GM12874 (cell line): ENCODE measurements at regions not wholly inside any gene's neighbourhood (a gene's known extent, or its start where the extent isn't known, plus 50 kb on each side); places are given as distances from the start of the nearest gene placed in this dataset.

ENCODE experiments used
- TF ChIP-seq, protein P1 (sequence below): IDR thresholded peaks from 2 replicates; pipeline ENCODE4 v1.5.1; 2011; ENCODE audit warnings: low read depth, mild to moderate bottlenecking, control low read depth, low read length, moderate library complexity; ENCODE audit not compliant: insufficient read depth

DNA sequence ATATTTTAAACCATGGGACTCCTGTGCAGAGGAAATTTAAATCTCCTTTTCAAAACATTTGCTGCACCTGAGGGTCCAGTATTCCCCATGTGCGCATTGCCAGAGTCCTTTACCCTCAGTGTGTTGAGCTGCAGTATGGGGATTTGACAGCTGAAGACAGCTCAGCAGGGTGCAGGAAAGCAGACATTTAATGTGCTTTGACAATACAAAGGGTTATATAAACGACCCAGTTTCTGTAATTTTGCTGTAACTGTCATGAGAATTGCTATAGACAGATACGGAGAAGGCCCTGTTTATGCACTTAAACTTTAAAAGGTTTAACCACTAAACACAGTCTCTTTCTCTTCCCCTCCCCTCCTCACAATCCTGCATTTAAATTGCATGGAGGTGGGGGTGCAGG lies 393.4 kb downstream of the MID1IP1 start:
- TF ChIP-seq, protein P1, sequence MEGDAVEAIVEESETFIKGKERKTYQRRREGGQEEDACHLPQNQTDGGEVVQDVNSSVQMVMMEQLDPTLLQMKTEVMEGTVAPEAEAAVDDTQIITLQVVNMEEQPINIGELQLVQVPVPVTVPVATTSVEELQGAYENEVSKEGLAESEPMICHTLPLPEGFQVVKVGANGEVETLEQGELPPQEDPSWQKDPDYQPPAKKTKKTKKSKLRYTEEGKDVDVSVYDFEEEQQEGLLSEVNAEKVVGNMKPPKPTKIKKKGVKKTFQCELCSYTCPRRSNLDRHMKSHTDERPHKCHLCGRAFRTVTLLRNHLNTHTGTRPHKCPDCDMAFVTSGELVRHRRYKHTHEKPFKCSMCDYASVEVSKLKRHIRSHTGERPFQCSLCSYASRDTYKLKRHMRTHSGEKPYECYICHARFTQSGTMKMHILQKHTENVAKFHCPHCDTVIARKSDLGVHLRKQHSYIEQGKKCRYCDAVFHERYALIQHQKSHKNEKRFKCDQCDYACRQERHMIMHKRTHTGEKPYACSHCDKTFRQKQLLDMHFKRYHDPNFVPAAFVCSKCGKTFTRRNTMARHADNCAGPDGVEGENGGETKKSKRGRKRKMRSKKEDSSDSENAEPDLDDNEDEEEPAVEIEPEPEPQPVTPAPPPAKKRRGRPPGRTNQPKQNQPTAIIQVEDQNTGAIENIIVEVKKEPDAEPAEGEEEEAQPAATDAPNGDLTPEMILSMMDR = no peak

DNA sequence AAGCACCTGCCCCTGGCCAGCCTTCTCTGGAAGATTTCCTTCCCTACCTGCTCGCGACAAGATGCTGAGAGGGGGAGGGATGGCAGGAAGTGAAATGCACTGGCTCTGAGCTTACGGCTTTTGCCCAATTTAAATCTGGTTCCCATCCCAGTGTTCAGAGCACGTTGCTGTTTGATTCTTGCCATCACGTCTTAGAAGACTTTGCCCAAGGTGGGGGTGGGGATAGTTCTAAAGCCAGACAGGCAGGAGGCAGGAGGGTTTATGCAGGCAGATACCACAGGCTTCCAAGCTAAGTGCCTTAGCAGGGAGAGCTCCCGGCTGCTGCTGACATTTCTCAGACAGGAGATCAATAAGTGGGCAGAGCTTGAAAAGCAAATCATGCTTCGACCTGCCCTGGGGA lies 393.9 kb downstream of the MID1IP1 start:
- TF ChIP-seq, protein P1 = no peak

DNA sequence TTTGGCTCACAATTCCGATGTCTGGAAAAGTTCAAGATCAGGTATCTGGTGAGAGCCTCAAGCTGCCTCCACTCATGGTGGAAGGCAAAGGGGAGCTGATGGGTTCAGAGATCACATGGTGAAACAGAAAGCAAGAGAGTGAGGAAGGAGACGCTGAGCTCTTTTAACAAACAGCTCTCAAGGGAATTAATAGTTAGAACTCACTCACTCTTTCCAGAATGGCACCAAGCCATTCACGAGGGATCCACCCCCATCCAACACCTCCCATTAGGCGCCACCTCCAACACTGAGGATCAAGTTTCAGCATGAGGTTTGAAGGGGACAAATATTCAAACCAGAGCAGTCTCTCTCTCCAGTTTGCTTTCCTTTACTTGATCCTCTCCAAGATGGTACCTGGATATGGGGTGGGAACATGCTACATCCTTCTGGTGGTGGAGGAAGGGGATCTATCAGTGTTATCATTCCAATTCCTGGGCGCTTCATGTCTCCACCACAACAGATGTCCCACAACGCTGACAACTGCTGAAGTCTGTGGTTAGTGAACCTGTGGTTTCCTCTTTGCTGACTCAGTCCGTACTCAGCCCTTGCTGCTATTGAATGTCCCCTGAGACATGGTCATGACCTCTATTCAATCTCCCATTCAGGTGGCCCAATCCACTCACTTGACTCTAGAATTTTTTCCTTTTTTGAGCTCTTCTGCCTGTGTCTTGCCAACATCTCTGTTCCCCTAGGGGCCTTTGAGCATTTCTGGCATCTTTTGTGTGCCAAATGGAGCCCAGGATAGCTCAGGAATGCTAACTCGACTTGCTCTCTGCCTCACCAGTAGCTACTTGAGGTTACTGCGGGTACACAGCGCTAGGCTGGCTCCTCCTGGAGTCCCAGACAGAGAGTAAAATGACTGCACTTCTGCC lies 395.2 kb downstream of the MID1IP1 start:
- TF ChIP-seq, protein P1 = no peak

DNA sequence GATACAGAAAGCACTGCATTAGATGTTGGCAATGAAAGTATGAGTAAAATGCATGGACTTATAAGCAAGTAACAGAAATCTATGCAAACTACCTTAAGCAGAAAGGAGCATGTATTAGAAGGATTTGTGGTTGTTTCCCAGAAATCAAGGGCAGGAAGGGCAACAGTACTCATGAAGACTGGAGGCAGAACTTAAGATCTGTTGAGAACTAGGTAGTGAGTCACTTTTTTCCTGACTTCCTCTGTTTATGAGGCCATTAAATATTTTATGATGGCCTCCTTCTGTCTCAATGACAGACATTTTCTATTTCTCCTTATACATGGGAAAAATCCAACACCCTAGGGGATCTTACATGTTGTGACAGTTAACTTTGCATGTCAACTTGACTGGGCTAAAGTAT lies 398.2 kb downstream of the MID1IP1 start:
- TF ChIP-seq, protein P1 = no peak

DNA sequence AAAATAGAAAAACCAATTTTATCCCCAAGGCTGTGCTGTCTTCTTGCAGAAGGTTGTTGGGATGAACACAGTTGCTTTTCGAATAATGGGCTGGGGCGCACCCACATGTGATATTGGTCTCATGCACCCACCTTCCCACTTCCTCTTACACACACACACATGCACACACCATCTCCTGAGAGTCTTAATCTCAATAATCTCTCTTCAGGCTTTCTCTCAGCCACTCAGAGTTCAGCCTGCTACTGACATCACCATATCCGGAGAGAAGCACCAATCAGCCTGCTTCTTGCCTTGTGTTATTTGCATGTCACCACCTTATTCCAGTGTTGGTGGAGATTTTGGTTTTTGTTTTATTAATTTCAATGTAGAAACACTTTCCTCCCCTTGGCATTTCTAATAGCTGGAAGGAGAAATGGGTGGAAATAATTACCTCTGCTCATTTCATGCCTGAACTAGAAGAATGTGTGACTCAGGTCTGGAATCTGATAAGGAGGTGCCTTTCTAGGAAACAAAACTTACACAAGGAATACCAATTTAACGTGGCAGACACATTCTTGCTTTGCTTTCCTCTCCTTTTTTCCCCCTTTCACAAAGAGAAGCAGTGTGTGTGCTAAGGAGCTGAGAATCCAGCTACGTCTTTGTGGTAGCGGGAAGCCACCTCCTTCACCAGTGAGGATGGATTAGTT lies 400.2 kb downstream of the MID1IP1 start:
- TF ChIP-seq, protein P1 = no peak

DNA sequence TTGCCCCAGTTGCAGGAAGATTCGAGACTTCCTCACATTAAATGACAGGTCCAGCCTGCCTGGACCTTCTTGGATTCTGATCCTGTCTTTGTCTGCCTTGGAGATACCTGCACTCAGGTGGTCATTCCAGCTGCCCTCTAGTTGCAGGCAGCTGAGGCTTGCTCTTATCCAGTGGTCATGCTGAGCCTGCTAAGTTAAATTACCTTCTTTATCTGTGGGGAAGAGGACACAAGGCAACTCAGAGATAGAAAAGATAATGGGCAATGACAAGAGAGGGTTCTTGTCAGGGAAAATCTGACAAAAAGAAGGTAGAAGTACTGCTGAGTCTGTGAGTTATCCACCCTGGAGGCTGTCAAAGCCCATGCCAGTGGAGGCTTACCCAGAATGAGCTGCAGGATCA lies 401.4 kb downstream of the MID1IP1 start:
- TF ChIP-seq, protein P1 = no peak

DNA sequence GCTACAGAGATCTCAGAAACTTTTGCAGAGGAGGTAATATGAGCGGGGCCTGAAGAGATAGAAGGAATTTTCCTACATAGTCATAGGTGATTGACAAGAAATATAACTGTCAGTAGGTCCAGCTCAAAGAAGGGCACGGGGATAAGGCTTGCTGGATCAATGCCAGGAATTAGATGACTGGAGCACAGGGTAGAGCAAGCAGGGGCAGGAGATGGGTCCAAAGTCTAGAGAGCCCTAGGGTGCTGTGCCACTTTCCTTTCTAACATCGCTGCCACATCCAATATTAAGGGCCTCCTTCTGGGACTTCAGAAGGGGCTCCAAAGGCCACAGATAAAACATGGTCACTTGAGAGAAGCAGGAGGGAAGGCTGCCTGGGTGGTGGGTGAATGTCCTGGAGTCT lies 402.2 kb downstream of the MID1IP1 start:
- TF ChIP-seq, protein P1 = no peak
